HepG2 (cell line): ENCODE measurements at regions not wholly inside any gene's neighbourhood (a gene's known extent, or its start where the extent isn't known, plus 50 kb on each side); places are given as distances from the start of the nearest gene placed in this dataset.

Experiments
- ATAC-seq: fragments of 200-7000 bp; cut with Tn5 transposase; 3 replicates; pipeline ENCODE4 v1.9.1; 2020; ENCODE audit warnings: mild to moderate bottlenecking, moderate library complexity
- BruUV-seq: library from RNA; stranded (reverse); fragments of 400-500 nt; replicated peaks from 2 replicates; lab custom pipeline; 2021; lab: Mats Ljungman, UMichigan
- CTCF ChIA-PET: fragments of 300-600 bp; formaldehyde crosslinking; extraction: SDS; loops from one replicate; lab custom pipeline; 2021; ENCODE audit warnings: low total read pairs, inconsistent platforms, low intra/inter-chr PET ratio; lab: Yijun Ruan, JAX
- POLR2A ChIA-PET: fragments of 350-600 bp; sonication (Branson Sonifier 250); formaldehyde crosslinking; loops from one replicate; lab custom pipeline; 2020; ENCODE audit warnings: antibody characterized with exemption, inconsistent platforms; lab: Yijun Ruan, JAX
- DNase-seq: peaks from one replicate; pipeline ENCODE4 v3.0.0-alpha.2; 2015; ENCODE audit warnings: low spot score
- FAIRE-seq: peaks from 3 replicates; lab custom pipeline; 2011; peaks lifted over from hg19 to GRCh38; lab: Jason Lieb, UNC
- H2AFZ ChIP-seq: one replicate; pipeline ENCODE4 v1.6.1; 2011; ENCODE audit warnings: low read length, inconsistent platforms
- H3K27ac ChIP-seq: fragments of 300-600 bp; 3 replicates; pipeline ENCODE4 v1.8.0; 2011; ENCODE audit warnings: mixed run types, mild to moderate bottlenecking, mixed read lengths, low read length, inconsistent platforms; ENCODE audit not compliant: insufficient read depth; ENCODE audit errors: extremely low read length
- H3K27me3 ChIP-seq, 2 experiments: fragments of 200-600 bp in 1 of 2; 2 replicates in 1 of 2; 3 replicates in 1 of 2; pipeline versions ENCODE4 v1.6.0 to v1.8.0; 2011; ENCODE audit warnings: low read length in 2 of 2, mild to moderate bottlenecking in 2 of 2, moderate library complexity in 2 of 2, inconsistent platforms in 1 of 2; ENCODE audit not compliant: insufficient read depth in 2 of 2, control insufficient read depth in 1 of 2
- H3K36me3 ChIP-seq, 2 experiments: fragments of 200-600 bp in 1 of 2; replicated peaks in 1 of 2; 2 replicates in 1 of 2; 3 replicates in 1 of 2; pipeline versions ENCODE4 v1.5.1 to v1.8.0; 2011; ENCODE audit warnings: low read length in 2 of 2, inconsistent platforms in 1 of 2; ENCODE audit not compliant: insufficient read depth in 2 of 2, control insufficient read depth in 1 of 2
- H3K4me1 ChIP-seq: 2 replicates; pipeline ENCODE4 v1.5.1; 2012; ENCODE audit warnings: low read length, inconsistent platforms; ENCODE audit not compliant: insufficient read depth
- H3K4me2 ChIP-seq: 2 replicates; pipeline ENCODE4 v1.6.0; 2011; ENCODE audit warnings: low read depth, low read length, inconsistent platforms
- H3K4me3 ChIP-seq, 3 experiments: fragments of 200-600 bp in 1 of 3; sonication (generic), shearing (Covaris generic) in 1 of 3; replicated peaks in 1 of 3; 2 replicates each; pipeline ENCODE4 v1.5.1; 2011 to 2016; ENCODE audit warnings: low read length in 3 of 3, inconsistent platforms in 2 of 3, low read depth in 2 of 3, mild to moderate bottlenecking in 2 of 3, control low read depth in 1 of 3, mixed read lengths in 1 of 3; ENCODE audit not compliant: insufficient read depth in 1 of 3
- H3K79me2 ChIP-seq: one replicate; pipeline ENCODE4 v1.6.1; 2011; ENCODE audit warnings: low read length, inconsistent platforms; ENCODE audit not compliant: insufficient read depth
- H3K9ac ChIP-seq: 2 replicates; pipeline ENCODE4 v1.6.0; 2011; ENCODE audit warnings: mild to moderate bottlenecking, low read depth, low read length, inconsistent platforms; ENCODE audit not compliant: insufficient read depth
- H3K9me3 ChIP-seq: 2 replicates; pipeline ENCODE4 v1.5.1; 2012; ENCODE audit warnings: mild to moderate bottlenecking, low read length
- H4K20me1 ChIP-seq: 2 replicates; pipeline ENCODE4 v1.6.0; 2011; ENCODE audit warnings: inconsistent platforms, mild to moderate bottlenecking, low read length, moderate library complexity; ENCODE audit not compliant: insufficient read depth
- BCLAF1 ChIP-seq: fragments of 450-650 bp; IDR thresholded peaks from 2 replicates; pipeline ENCODE4 v1.6.1; 2017; ENCODE audit warnings: mild to moderate bottlenecking
- PREB ChIP-seq: sonication (generic); formaldehyde crosslinking; IDR thresholded peaks from 2 replicates; pipeline ENCODE4 v1.4.0; 2020; ENCODE audit warnings: missing genetic modification reagents
- TBL1XR1 ChIP-seq: fragments of 150-350 bp; IDR thresholded peaks from 2 replicates; pipeline ENCODE4 v1.6.1; 2014; ENCODE audit warnings: borderline replicate concordance, low read length; ENCODE audit not compliant: partially characterized antibody
- ZBTB3 ChIP-seq: sonication (generic); formaldehyde crosslinking; IDR thresholded peaks from 2 replicates; pipeline ENCODE4 v1.4.0; 2020; ENCODE audit warnings: low read depth, mild to moderate bottlenecking, moderate library complexity, missing genetic modification reagents, borderline replicate concordance
- ZBTB7A ChIP-seq: sonication (generic); formaldehyde crosslinking; IDR thresholded peaks from 2 replicates; pipeline ENCODE4 v1.8.0; 2022; ENCODE audit warnings: mild to moderate bottlenecking, missing genetic modification reagents
- ZNF503 ChIP-seq: sonication (generic); formaldehyde crosslinking; IDR thresholded peaks from 2 replicates; pipeline ENCODE4 v1.4.0; 2020; ENCODE audit warnings: missing genetic modification reagents
- ZNF652 ChIP-seq: IDR thresholded peaks from 2 replicates; pipeline ENCODE4 v1.6.1; 2016; ENCODE audit warnings: low read depth, borderline replicate concordance
- ZNF713 ChIP-seq: sonication (generic); formaldehyde crosslinking; IDR thresholded peaks from 2 replicates; pipeline ENCODE4 v1.4.0; 2020; ENCODE audit warnings: mild to moderate bottlenecking, missing genetic modification reagents
- WGBS: methylation state at CpG from one replicate; pipeline ENCODE4 v1.1.6; 2017; ENCODE audit warnings: low lambda C conversion rate; 5-methylcytosine and 5-hydroxymethylcytosine counted together
- in situ Hi-C: cut with HindIII; loops from 2 replicates; pipeline ENCODE4 v1.10.0; 2017; ENCODE audit warnings: low pct_unique_long_range_greater_than_20kb; ENCODE audit not compliant: extremely low pct_ligation_motif_present
- intact Hi-C: fragments of 100-400 bp; cut with micrococcal nuclease; formaldehyde crosslinking; loops from one replicate; pipeline ENCODE4 v1.10.0; 2022; ENCODE audit not compliant: unreplicated experiment
- TF ChIP-seq, protein P1 (sequence below): sonication (generic); formaldehyde crosslinking; IDR thresholded peaks from 2 replicates; pipeline ENCODE4 v1.4.0; 2020; ENCODE audit warnings: missing genetic modification reagents
- TF ChIP-seq, protein P2 (sequence below): sonication (generic); formaldehyde crosslinking; conservative IDR thresholded peaks from 2 replicates; pipeline ENCODE4 v1.8.1; 2023; ENCODE audit warnings: missing genetic modification reagents

GRCh38 chr20:50311308-50312001, 120.8 kb downstream of the CEBPB start:
- Histone ChIP-seq H3K4me2 (no peak overlapping the region), H3K4me3 (no peak overlapping the region), H3K27ac (no peak overlapping the region), H2AFZ (no peak overlapping the region), H3K79me2 (no peaks in the 10 kb centered on the region), H3K4me1 (peaks cover 38% of the 10 kb centered on the region), H3K9ac (no peak overlapping the region), H3K9me3 (no peaks in the 10 kb centered on the region), H3K36me3 (no peaks in the 10 kb centered on the region), H4K20me1 (no peaks in the 10 kb centered on the region), H3K27me3 (no peaks in the 10 kb centered on the region)
- ChIA-PET POLR2A (interaction anchor here (3.2 kb wide), 1 partner anchor 10 kb away, joined by 10 read pairs; no protein-coding TSS in a partner anchor), CTCF (no interaction called here)
- FAIRE-seq (no peak), DNase-seq (no peak), ATAC-seq (no peak)
- in situ Hi-C loops, result no loop called here
- intact Hi-C loops, result no loop called here
- no TSS peak for BruUV-seq
- 94% methylated on average over 12 of the region's 12 CpGs for WGBS
- TF ChIP-seq TBL1XR1, result no peak
- TF ChIP-seq, protein P1, sequence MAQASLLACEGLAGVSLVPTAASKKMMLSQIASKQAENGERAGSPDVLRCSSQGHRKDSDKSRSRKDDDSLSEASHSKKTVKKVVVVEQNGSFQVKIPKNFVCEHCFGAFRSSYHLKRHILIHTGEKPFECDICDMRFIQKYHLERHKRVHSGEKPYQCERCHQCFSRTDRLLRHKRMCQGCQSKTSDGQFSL, result no peak
- 0 out of 2 replicates have a peak, but pooled peaks have one; percentile 14 for TF ChIP-seq ZNF652
- TF ChIP-seq, protein P2, sequence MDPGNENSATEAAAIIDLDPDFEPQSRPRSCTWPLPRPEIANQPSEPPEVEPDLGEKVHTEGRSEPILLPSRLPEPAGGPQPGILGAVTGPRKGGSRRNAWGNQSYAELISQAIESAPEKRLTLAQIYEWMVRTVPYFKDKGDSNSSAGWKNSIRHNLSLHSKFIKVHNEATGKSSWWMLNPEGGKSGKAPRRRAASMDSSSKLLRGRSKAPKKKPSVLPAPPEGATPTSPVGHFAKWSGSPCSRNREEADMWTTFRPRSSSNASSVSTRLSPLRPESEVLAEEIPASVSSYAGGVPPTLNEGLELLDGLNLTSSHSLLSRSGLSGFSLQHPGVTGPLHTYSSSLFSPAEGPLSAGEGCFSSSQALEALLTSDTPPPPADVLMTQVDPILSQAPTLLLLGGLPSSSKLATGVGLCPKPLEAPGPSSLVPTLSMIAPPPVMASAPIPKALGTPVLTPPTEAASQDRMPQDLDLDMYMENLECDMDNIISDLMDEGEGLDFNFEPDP (CRISPR knock-in tag), result no peak
- no peak for TF ChIP-seq ZNF713 (CRISPR knock-in tag)
- no peak for TF ChIP-seq ZBTB3
- TF ChIP-seq BCLAF1, result no peak
- no peak for TF ChIP-seq PREB (CRISPR knock-in tag)
- TF ChIP-seq ZNF503 (CRISPR knock-in tag), result no peak
- 0 out of 2 replicates have a peak, but pooled peaks have one; percentile 30 for TF ChIP-seq ZBTB7A (CRISPR knock-in tag)
